ENCODE measurements at regions not wholly inside any gene's neighbourhood (a gene's known extent, or its start where the extent isn't known, plus 50 kb on each side); places are given as distances from the start of the nearest gene placed in this dataset.

GRCh38 chr4:157687971-157688370 is 467.4 kb downstream of the GRIA2 start:
- TF ChIP-seq, protein P1, sequence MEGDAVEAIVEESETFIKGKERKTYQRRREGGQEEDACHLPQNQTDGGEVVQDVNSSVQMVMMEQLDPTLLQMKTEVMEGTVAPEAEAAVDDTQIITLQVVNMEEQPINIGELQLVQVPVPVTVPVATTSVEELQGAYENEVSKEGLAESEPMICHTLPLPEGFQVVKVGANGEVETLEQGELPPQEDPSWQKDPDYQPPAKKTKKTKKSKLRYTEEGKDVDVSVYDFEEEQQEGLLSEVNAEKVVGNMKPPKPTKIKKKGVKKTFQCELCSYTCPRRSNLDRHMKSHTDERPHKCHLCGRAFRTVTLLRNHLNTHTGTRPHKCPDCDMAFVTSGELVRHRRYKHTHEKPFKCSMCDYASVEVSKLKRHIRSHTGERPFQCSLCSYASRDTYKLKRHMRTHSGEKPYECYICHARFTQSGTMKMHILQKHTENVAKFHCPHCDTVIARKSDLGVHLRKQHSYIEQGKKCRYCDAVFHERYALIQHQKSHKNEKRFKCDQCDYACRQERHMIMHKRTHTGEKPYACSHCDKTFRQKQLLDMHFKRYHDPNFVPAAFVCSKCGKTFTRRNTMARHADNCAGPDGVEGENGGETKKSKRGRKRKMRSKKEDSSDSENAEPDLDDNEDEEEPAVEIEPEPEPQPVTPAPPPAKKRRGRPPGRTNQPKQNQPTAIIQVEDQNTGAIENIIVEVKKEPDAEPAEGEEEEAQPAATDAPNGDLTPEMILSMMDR (IDR thresholded peaks at IDR 0.05) = no peak
- TF ChIP-seq POLR2A (IDR thresholded peaks at IDR 0.05) (no peak), EP300 (IDR thresholded peaks at IDR 0.05) (no peak)

Measured in tibial nerve (tissue), 4 donors.